Transverse colon (tissue), 4 donors: ENCODE measurements at regions not wholly inside any gene's neighbourhood (a gene's known extent, or its start where the extent isn't known, plus 50 kb on each side); places are given as distances from the start of the nearest gene placed in this dataset.

Experiments
- DNase-seq: peaks from one replicate; pipeline ENCODE4 v3.0.0-alpha.2; 2019
- H3K27ac ChIP-seq, 4 donors: fragments of 200-600 bp; sonication (generic); 2 replicates each; pipeline ENCODE4 v1.5.1; 2016 to 2018; ENCODE audit warnings: inconsistent platforms in 4 of 4
- H3K27me3 ChIP-seq: fragments of 200-600 bp; sonication (generic); 2 replicates; pipeline ENCODE4 v1.5.1; 2017; ENCODE audit warnings: inconsistent platforms
- H3K36me3 ChIP-seq, 4 donors: fragments of 200-600 bp; sonication (generic); 2 replicates each; pipeline ENCODE4 v1.5.1; 2017 to 2019; ENCODE audit warnings: inconsistent platforms in 4 of 4
- H3K4me1 ChIP-seq, 4 donors: fragments of 200-600 bp; sonication (generic); 2 replicates each; pipeline ENCODE4 v1.5.1; 2017 to 2020; ENCODE audit warnings: inconsistent platforms in 4 of 4
- H3K4me3 ChIP-seq, 4 donors: fragments of 200-600 bp; sonication (generic); 1 replicate in 1 of 4; 2 replicates in 3 of 4; pipeline versions ENCODE4 v1.5.1 to v1.6.1; 2017 to 2019; ENCODE audit warnings: inconsistent platforms in 4 of 4
- H3K9me3 ChIP-seq, 2 donors: fragments of 200-600 bp; sonication (generic); 2 replicates each; pipeline ENCODE4 v1.5.1; 2017 to 2019; ENCODE audit warnings: inconsistent platforms in 2 of 2
- EP300 ChIP-seq: sonication (generic); formaldehyde crosslinking; IDR thresholded peaks from one replicate; pipeline ENCODE4 v1.6.1; 2017; ENCODE audit warnings: antibody characterized with exemption, low read depth
- POLR2A ChIP-seq: fragments of 450-650 bp; IDR thresholded peaks from one replicate; pipeline ENCODE4 v1.6.1; 2016; ENCODE audit warnings: antibody characterized with exemption, mild to moderate bottlenecking, moderate library complexity
- POLR2AphosphoS5 ChIP-seq, 3 donors: sonication (generic); formaldehyde crosslinking; IDR thresholded peaks; one replicate each; pipeline ENCODE4 v1.6.1; 2016; ENCODE audit warnings: antibody characterized with exemption in 3 of 3
- WGBS, 2 donors: methylation state at CpG; one replicate each; pipeline ENCODE4 v1.1.5; 2018; ENCODE audit warnings: low coverage in 1 of 2; 5-methylcytosine and 5-hydroxymethylcytosine counted together
- in situ Hi-C, 4 donors: fragments of 200-750 bp; cut with MboI; loops; one replicate each; pipeline versions ENCODE4 v1.15.0 to v1.15.1; 2017; ENCODE audit warnings: low sequenced_read_pairs in 3 of 4, low pct_ligation_motif_present in 1 of 4, low pct_unique_long_range_greater_than_20kb in 1 of 4
- intact Hi-C: fragments of 100-400 bp; cut with DNase I; formaldehyde crosslinking; loops from one replicate; pipeline ENCODE4 v1.15.1; 2023; ENCODE audit warnings: low total_unique reads
- TF ChIP-seq, protein P1 (sequence below), 5 experiments: fragments of 200-600 bp in 3 of 5; fragments of 450-650 bp in 2 of 5; sonication (generic) in 3 of 5; IDR thresholded peaks; 1 replicate in 2 of 5; 2 replicates in 3 of 5; pipeline ENCODE4 v1.5.1; 2016 to 2017; ENCODE audit warnings: antibody characterized with exemption in 5 of 5, inconsistent platforms in 3 of 5, mild to moderate bottlenecking in 2 of 5, moderate library complexity in 1 of 5

DNA sequence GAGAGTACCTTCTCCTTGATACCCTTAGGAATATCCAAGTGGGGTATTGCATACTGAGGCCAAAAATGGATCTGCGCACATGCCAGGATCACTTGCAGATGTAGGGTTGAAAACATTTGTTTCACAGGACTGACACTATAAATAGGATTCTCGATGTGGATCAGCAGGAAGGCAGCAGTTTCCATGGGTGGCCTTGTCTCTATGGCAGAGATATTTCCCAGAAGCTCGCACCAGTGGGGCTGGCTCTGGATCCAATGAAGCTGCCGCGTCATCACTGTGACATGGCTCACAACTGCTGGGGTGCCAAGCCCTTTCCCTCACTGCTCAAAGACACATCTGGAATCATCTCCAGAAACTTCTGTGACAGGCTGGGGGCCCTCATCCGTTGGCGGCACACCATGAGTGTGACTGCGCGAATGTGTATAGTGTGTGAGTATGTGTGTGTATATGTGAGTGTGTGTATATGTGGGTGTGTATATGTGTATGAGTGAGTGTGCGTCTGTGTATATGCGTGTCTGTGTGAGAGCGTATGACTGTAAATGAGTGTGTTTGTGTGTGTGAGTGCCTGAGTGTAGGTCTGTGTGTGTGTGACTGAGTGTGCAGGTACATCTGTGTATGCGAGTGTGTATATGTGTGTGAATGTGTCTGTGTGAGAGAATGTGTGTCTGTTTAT lies 182.5 kb downstream of the GAS1 start:
- DNase-seq, result no peak

GRCh38 chr9:86764221-86764624 lies 183.1 kb downstream of the GAS1 start:
- no peaks in the 10 kb centered on the region for H3K36me3 ChIP-seq
- intact Hi-C loops (no loop called here), in situ Hi-C loops (no loop called here)
- H3K27ac ChIP-seq, result no peak overlapping the region
- H3K9me3 ChIP-seq, result no peaks in the 10 kb centered on the region
- H3K4me3 ChIP-seq, result no peak overlapping the region
- TF ChIP-seq EP300, result no peak
- no peak for TF ChIP-seq POLR2AphosphoS5 (IDR thresholded peaks at IDR 0.05)
- TF ChIP-seq POLR2A, result no peak
- TF ChIP-seq, protein P1, sequence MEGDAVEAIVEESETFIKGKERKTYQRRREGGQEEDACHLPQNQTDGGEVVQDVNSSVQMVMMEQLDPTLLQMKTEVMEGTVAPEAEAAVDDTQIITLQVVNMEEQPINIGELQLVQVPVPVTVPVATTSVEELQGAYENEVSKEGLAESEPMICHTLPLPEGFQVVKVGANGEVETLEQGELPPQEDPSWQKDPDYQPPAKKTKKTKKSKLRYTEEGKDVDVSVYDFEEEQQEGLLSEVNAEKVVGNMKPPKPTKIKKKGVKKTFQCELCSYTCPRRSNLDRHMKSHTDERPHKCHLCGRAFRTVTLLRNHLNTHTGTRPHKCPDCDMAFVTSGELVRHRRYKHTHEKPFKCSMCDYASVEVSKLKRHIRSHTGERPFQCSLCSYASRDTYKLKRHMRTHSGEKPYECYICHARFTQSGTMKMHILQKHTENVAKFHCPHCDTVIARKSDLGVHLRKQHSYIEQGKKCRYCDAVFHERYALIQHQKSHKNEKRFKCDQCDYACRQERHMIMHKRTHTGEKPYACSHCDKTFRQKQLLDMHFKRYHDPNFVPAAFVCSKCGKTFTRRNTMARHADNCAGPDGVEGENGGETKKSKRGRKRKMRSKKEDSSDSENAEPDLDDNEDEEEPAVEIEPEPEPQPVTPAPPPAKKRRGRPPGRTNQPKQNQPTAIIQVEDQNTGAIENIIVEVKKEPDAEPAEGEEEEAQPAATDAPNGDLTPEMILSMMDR (IDR thresholded peaks at IDR 0.05), result no peak
- no peaks in the 10 kb centered on the region for H3K27me3 ChIP-seq
- H3K4me1 ChIP-seq, result no peaks in the 10 kb centered on the region
- no peak for DNase-seq
- WGBS, 2 donors, result 76 to 90% methylated on average over 4 to 11 of the region's 11 CpGs

More for the DNA sequence above, 182.5 kb downstream of the GAS1 start:
- TF ChIP-seq EP300, result no peak
- TF ChIP-seq POLR2A, result no peak
- TF ChIP-seq POLR2AphosphoS5 (IDR thresholded peaks at IDR 0.05), result no peak
- TF ChIP-seq, protein P1 (IDR thresholded peaks at IDR 0.05), result no peak
- in situ Hi-C loops, result no loop called here
- Histone ChIP-seq H3K4me1 (no peaks in the 10 kb centered on the region), H3K27me3 (no peaks in the 10 kb centered on the region), H3K4me3 (no peak overlapping the region), H3K27ac (no peak overlapping the region), H3K9me3 (no peaks in the 10 kb centered on the region), H3K36me3 (no peaks in the 10 kb centered on the region)
- intact Hi-C loops, result no loop called here
- WGBS, 2 donors, result 80 to 84% methylated on average over 3 to 13 of the region's 13 CpGs

DNA sequence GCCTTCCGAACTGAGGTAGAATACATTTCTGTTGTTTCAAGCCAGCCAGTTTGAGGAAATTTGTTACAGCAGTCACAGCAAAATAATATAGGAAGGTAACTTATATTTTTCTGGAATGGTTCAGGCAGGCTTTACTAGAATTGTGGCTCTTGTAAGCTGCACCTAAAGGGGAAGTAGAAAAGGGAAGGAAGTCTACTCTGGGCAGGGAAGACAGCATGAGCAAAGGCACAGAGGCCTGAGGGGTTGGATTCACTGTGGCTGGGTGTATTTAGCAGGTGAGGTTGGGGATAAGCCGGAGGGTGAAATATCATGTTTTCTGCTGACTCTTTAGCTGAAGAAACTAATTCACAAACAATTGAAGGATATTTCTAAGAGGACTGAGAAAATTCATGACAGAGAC lies 183.5 kb downstream of the GAS1 start:
- H3K9me3 ChIP-seq, result no peaks in the 10 kb centered on the region
- WGBS, 2 donors, result 86 to 92% methylated on average over 1 to 2 of the region's 2 CpGs
- no peaks in the 10 kb centered on the region for H3K27me3 ChIP-seq
- no peaks in the 10 kb centered on the region for H3K36me3 ChIP-seq
- no peak for DNase-seq
- H3K27ac ChIP-seq, result no peak overlapping the region
- in situ Hi-C loops (no loop called here), intact Hi-C loops (no loop called here)
- no peak for TF ChIP-seq POLR2AphosphoS5 (IDR thresholded peaks at IDR 0.05)
- TF ChIP-seq, protein P1 (IDR thresholded peaks at IDR 0.05), result no peak
- TF ChIP-seq EP300, result no peak
- TF ChIP-seq POLR2A, result no peak
- H3K4me1 ChIP-seq, result no peaks in the 10 kb centered on the region
- H3K4me3 ChIP-seq, result no peak overlapping the region

- Histone ChIP-seq H3K4me3 (no peak overlapping the region), H3K9me3 (no peaks in the 10 kb centered on the region), H3K36me3 (no peaks in the 10 kb centered on the region), H3K4me1 (no peaks in the 10 kb centered on the region), H3K27me3 (no peaks in the 10 kb centered on the region), H3K27ac (no peak overlapping the region)
- intact Hi-C loops (no loop called here), in situ Hi-C loops (no loop called here)
- TF ChIP-seq EP300 (no peak), POLR2AphosphoS5 (IDR thresholded peaks at IDR 0.05) (no peak), POLR2A (no peak)
- TF ChIP-seq, protein P1 (IDR thresholded peaks at IDR 0.05), result no peak
- no peak for DNase-seq
- WGBS, 2 donors, result 100% methylated on average over 1 of the region's 1 CpG; no CpG with 5 or more reads in 1 of the 2 donors
Measured at GRCh38 chr9:86757382-86757720, 190.0 kb downstream of the GAS1 start.
